Keratinocyte (primary cell): ENCODE measurements at regions not wholly inside any gene's neighbourhood (a gene's known extent, or its start where the extent isn't known, plus 50 kb on each side); places are given as distances from the start of the nearest gene placed in this dataset.

ENCODE experiments used
- CTCF ChIP-seq, 3 experiments: IDR thresholded peaks in 1 of 3; conservative IDR thresholded peaks in 1 of 3; optimal IDR thresholded peaks in 1 of 3; 2 replicates in 2 of 3; 3 replicates in 1 of 3; pipeline versions ENCODE3 to v1.5.1; 2011; ENCODE audit warnings: low read length in 3 of 3, mild to moderate bottlenecking in 3 of 3, moderate library complexity in 2 of 3, control low read depth in 1 of 3, inconsistent platforms in 1 of 3; ENCODE audit not compliant: insufficient read depth in 2 of 3; ENCODE audit errors: extremely low read depth in 1 of 3
- EZH2 ChIP-seq: IDR thresholded peaks from one replicate; pipeline ENCODE4 v1.6.1; 2012; ENCODE audit warnings: inconsistent platforms, mild to moderate bottlenecking, low read length, moderate library complexity

GRCh38 chr1:57761628-57762027 lies 337.8 kb upstream of the DAB1 start:
- no peak for TF ChIP-seq EZH2
- no peak for TF ChIP-seq CTCF (optimal IDR thresholded peaks at IDR 0.05 in 1 of 3, IDR thresholded peaks at IDR 0.05 in 1 of 3, conservative IDR thresholded peaks at IDR 0.05 in 1 of 3; ENCODE audit: extremely low read depth in 1 of 3, insufficient read depth in 2 of 3, low read length in 3 of 3)
